Tibial nerve (tissue), 4 donors: ENCODE measurements at regions not wholly inside any gene's neighbourhood (a gene's known extent, or its start where the extent isn't known, plus 50 kb on each side); places are given as distances from the start of the nearest gene placed in this dataset.

Source experiments
- DNase-seq, 2 donors: peaks; one replicate each; pipeline ENCODE4 v3.0.0-alpha.2; 2019; ENCODE audit warnings: low spot score in 2 of 2
- H3K27ac ChIP-seq, 4 donors: fragments of 200-600 bp; sonication (generic) in 3 of 4; one replicate each; pipeline ENCODE4 v1.5.1; 2017 to 2019; ENCODE audit warnings: mild to moderate bottlenecking in 1 of 4
- H3K27me3 ChIP-seq, 2 donors: fragments of 200-600 bp; sonication (generic) in 1 of 2; one replicate each; pipeline versions ENCODE4 v1.5.1 to v1.6.0; 2017 to 2019
- H3K36me3 ChIP-seq, 3 donors: fragments of 200-600 bp; sonication (generic); one replicate each; pipeline ENCODE4 v1.5.1; 2018 to 2019
- H3K4me1 ChIP-seq, 4 donors: fragments of 200-600 bp; sonication (generic) in 3 of 4; one replicate each; pipeline ENCODE4 v1.5.1; 2017 to 2019
- H3K4me3 ChIP-seq, 4 donors: fragments of 200-600 bp; sonication (generic) in 3 of 4; one replicate each; pipeline ENCODE4 v1.5.1; 2017 to 2019; ENCODE audit warnings: mild to moderate bottlenecking in 1 of 4, moderate library complexity in 1 of 4
- H3K9me3 ChIP-seq, 4 donors: fragments of 200-600 bp; sonication (generic) in 3 of 4; one replicate each; pipeline ENCODE4 v1.5.1; 2017 to 2019
- EP300 ChIP-seq, 2 donors: sonication (generic); formaldehyde crosslinking; IDR thresholded peaks; one replicate each; pipeline ENCODE4 v1.6.1; 2017; ENCODE audit warnings: antibody characterized with exemption in 2 of 2, mild to moderate bottlenecking in 1 of 2
- POLR2A ChIP-seq, 2 donors: fragments of 450-650 bp; IDR thresholded peaks; one replicate each; pipeline ENCODE4 v1.6.1; 2017; ENCODE audit warnings: antibody characterized with exemption in 2 of 2, mild to moderate bottlenecking in 2 of 2, moderate library complexity in 2 of 2
- WGBS, 2 donors: methylation state at CpG; one replicate each; pipeline ENCODE4 v1.1.5; 2018; 5-methylcytosine and 5-hydroxymethylcytosine counted together
- TF ChIP-seq, protein P1 (sequence below), 5 experiments: fragments of 200-600 bp in 3 of 5; fragments of 450-650 bp in 2 of 5; sonication (generic) in 3 of 5; IDR thresholded peaks; one replicate each; pipeline ENCODE4 v1.5.1; 2016 to 2019; ENCODE audit warnings: antibody characterized with exemption in 5 of 5, mild to moderate bottlenecking in 3 of 5, moderate library complexity in 2 of 5

DNA sequence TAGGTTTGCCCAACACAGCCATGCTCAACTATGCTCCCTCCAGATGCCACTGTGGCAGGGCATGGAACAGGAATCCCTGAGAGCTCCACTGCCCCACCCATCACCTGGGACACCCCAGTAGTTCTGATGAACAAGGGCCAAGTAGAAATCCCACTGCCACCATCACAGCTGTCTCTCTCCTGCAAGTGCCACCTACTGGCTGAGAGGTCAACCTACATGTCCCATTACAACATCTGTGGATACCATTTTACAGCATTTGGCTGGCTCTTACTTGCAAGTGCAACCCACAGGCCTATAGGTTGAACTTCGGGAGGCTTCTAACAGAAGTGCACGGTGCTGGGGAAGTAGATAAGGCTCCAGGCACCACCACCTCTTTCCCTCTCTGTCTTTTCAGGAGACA, 142.5 kb downstream of the CXXC4 start:
- Histone ChIP-seq H3K36me3 (no peaks in the 10 kb centered on the region), H3K27me3 (no peaks in the 10 kb centered on the region), H3K9me3 (peaks cover 0 to 43% (median 6%) of the 10 kb centered on the region in 4 donors), H3K4me1 (no peaks in the 10 kb centered on the region), H3K4me3 (no peak overlapping the region), H3K27ac (no peak overlapping the region)
- no peak for DNase-seq
- TF ChIP-seq EP300 (IDR thresholded peaks at IDR 0.05): no peak
- TF ChIP-seq, protein P1, sequence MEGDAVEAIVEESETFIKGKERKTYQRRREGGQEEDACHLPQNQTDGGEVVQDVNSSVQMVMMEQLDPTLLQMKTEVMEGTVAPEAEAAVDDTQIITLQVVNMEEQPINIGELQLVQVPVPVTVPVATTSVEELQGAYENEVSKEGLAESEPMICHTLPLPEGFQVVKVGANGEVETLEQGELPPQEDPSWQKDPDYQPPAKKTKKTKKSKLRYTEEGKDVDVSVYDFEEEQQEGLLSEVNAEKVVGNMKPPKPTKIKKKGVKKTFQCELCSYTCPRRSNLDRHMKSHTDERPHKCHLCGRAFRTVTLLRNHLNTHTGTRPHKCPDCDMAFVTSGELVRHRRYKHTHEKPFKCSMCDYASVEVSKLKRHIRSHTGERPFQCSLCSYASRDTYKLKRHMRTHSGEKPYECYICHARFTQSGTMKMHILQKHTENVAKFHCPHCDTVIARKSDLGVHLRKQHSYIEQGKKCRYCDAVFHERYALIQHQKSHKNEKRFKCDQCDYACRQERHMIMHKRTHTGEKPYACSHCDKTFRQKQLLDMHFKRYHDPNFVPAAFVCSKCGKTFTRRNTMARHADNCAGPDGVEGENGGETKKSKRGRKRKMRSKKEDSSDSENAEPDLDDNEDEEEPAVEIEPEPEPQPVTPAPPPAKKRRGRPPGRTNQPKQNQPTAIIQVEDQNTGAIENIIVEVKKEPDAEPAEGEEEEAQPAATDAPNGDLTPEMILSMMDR (IDR thresholded peaks at IDR 0.05): no peak
- TF ChIP-seq POLR2A (IDR thresholded peaks at IDR 0.05): no peak
- 76 to 84% methylated on average over 2 of the region's 2 CpGs for WGBS, 2 donors

DNA sequence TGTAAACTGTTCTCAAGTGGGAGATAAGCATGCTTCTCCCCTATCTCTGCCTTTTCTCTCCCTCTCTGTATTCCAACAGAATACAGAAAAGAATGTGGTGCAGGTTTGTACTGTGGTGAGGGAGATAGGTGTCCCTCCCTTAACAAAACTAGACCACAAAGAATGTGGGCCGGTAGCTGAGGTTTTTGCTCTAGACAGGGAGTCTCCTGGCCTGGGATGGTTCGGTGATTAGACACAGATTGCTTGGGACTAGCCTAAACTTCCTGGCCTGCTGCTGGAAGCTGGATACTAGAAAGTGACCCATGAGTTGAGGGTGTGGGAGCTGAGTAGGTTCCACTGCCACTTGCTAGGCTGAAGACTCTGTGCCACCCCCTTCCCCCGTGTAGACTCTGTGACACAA, 143.0 kb downstream of the CXXC4 start:
- no peak for DNase-seq
- 83 to 95% methylated on average over 3 of the region's 3 CpGs for WGBS, 2 donors
- no peak overlapping the region for H3K4me3 ChIP-seq
- H3K4me1 ChIP-seq: no peaks in the 10 kb centered on the region
- H3K9me3 ChIP-seq: peaks cover 0 to 41% (median 6%) of the 10 kb centered on the region in 4 donors
- no peaks in the 10 kb centered on the region for H3K27me3 ChIP-seq
- TF ChIP-seq, protein P1 (IDR thresholded peaks at IDR 0.05): no peak
- TF ChIP-seq EP300 (IDR thresholded peaks at IDR 0.05): no peak
- TF ChIP-seq POLR2A (IDR thresholded peaks at IDR 0.05): no peak
- H3K27ac ChIP-seq: no peak overlapping the region
- H3K36me3 ChIP-seq: no peaks in the 10 kb centered on the region

DNA sequence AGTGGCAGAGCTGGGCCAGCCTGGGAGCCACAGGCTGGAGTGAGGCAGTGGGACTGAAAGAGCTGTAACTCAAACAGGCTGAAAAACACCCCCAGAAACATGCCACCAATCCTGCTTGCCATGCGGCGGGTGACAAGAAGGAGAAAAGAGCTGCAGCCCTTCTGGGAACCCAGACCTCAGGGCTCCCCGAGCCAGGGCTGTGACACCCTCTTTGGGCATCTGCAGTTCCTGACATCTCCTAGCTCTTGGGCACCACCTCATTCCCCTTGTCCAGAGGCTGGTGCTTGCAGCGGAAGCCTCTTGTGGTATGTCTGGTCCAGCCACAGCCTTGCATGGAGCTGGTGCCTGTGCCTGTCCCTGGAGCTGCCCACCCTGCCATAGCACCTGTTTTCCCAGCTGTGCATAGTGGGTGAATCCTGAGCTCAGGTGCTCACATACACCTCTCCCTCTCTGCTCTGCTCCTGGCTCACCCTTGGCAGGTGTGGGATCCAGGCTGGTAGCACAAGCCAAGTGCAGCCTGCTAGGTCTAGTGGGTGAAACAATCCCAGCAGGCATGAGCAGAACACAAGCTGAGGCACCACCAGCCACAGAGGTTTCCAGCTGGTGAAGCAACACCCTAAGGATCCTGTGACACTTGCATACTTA, 149.0 kb downstream of the CXXC4 start:
- no peaks in the 10 kb centered on the region for H3K4me1 ChIP-seq
- TF ChIP-seq EP300 (IDR thresholded peaks at IDR 0.05) (no peak), POLR2A (IDR thresholded peaks at IDR 0.05) (no peak)
- TF ChIP-seq, protein P1 (IDR thresholded peaks at IDR 0.05): no peak
- no peak overlapping the region for H3K27ac ChIP-seq
- H3K36me3 ChIP-seq: no peaks in the 10 kb centered on the region
- no peak for DNase-seq
- H3K27me3 ChIP-seq: no peaks in the 10 kb centered on the region
- H3K9me3 ChIP-seq: peaks cover 0 to 4% (median 0%) of the 10 kb centered on the region in 4 donors
- 96 to 97% methylated on average over 3 to 4 of the region's 4 CpGs for WGBS, 2 donors
- H3K4me3 ChIP-seq: no peak overlapping the region

DNA sequence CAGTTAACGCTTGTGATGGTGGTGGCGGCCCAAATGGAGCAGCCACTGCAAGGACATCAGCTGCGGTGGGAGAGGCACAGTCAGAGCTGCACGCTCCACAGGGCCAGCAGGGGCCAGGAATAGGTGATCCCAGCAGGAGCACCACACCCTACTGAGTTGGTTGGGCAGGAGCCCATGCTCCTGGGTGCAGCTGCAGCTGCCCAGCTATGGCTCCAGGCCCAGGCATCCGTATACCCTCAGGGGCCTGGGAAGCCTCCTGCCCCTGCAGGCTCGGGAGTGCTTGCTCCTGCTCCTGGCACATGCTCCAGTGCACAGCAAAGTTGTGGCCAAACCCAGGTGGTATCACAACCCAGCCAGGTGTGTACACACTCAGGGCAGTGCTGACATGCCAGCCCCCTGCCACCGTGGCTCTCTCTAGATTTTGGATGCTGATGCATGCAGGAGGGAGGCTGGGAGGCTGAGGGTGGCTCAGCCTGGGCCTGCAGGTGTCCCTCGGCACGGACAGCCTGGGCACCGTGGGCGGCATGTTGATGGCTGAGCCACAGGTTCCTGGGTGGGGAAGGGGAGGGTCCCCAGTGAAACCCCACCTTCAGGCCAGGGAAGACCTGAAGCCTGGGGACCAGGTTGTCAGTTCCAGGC, 150.2 kb downstream of the CXXC4 start:
- H3K4me1 ChIP-seq: no peaks in the 10 kb centered on the region
- no peak overlapping the region for H3K4me3 ChIP-seq
- no peaks in the 10 kb centered on the region for H3K27me3 ChIP-seq
- no peak for DNase-seq
- H3K27ac ChIP-seq: no peak overlapping the region
- WGBS, 2 donors: 92 to 93% methylated on average over 6 to 8 of the region's 11 CpGs
- H3K36me3 ChIP-seq: no peaks in the 10 kb centered on the region
- H3K9me3 ChIP-seq: peaks cover 0 to 4% (median 0%) of the 10 kb centered on the region in 4 donors
- TF ChIP-seq, protein P1 (IDR thresholded peaks at IDR 0.05): no peak
- TF ChIP-seq EP300 (IDR thresholded peaks at IDR 0.05) (no peak), POLR2A (IDR thresholded peaks at IDR 0.05) (no peak)

DNA sequence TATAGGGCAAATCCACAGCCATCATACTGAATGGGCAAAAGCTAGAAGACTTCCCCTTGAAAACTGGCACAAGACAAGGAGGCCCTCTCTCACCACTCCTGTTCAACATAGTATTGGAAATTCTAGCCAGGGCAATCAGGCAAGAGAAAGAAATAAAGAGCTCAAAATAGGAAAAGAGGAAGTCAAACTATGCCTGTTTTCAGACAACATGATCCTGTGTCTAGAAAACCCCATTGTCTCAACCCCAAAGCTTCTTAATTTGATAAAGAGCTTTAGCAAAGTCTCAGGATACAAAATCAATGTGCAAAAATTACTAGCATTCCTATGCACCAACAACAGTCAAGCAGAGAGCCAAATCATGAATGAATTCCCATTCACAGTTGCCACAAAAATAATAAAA, 160.3 kb downstream of the CXXC4 start:
- TF ChIP-seq EP300 (IDR thresholded peaks at IDR 0.05): no peak
- TF ChIP-seq, protein P1 (IDR thresholded peaks at IDR 0.05): no peak
- TF ChIP-seq POLR2A (IDR thresholded peaks at IDR 0.05): no peak
- H3K4me1 ChIP-seq: no peaks in the 10 kb centered on the region
- no peaks in the 10 kb centered on the region for H3K36me3 ChIP-seq
- no peak overlapping the region for H3K4me3 ChIP-seq
- H3K27me3 ChIP-seq: no peaks in the 10 kb centered on the region
- DNase-seq: no peak
- peaks cover 0 to 6% (median 2%) of the 10 kb centered on the region in 4 donors for H3K9me3 ChIP-seq
- no peak overlapping the region for H3K27ac ChIP-seq
